ENCODE measurements at regions not wholly inside any gene's neighbourhood (a gene's known extent, or its start where the extent isn't known, plus 50 kb on each side); places are given as distances from the start of the nearest gene placed in this dataset.

- POLR2A ChIA-PET, result no interaction called here
- H3K27me3 ChIP-seq (ENCODE audit: control insufficient read depth, insufficient read depth, low read length), result no peaks in the 10 kb centered on the region
- no peak for TF ChIP-seq CTCF (IDR thresholded peaks at IDR 0.05; ENCODE audit: low read depth, low read length)
Observed at GRCh38 chr2:129296806-129297205, 682.7 kb upstream of the RAB6C start.

GRCh38 chr2:129297430-129297829, 682.0 kb upstream of the RAB6C start:
- POLR2A ChIA-PET, result no interaction called here
- no peak overlapping the region for H3K4me3 ChIP-seq (ENCODE audit: low read depth, low read length)
- H3K27me3 ChIP-seq (ENCODE audit: control insufficient read depth, insufficient read depth, low read length), result no peaks in the 10 kb centered on the region
- TF ChIP-seq CTCF (IDR thresholded peaks at IDR 0.05; ENCODE audit: low read depth, low read length), result no peak
- no peak overlapping the region for H3K27ac ChIP-seq (ENCODE audit: low read depth, low read length)
- peaks cover 29% of the 10 kb centered on the region for H3K9me3 ChIP-seq (ENCODE audit: control insufficient read depth, insufficient read depth, low read length)
- CTCF ChIA-PET, result no interaction called here
- DNase-seq (ENCODE audit: low read depth, low spot score), result no peak

More at GRCh38 chr2:129296806-129297205, 682.7 kb upstream of the RAB6C start:
- Histone ChIP-seq H3K4me3 (ENCODE audit: low read depth, low read length) (no peak overlapping the region), H3K9me3 (ENCODE audit: control insufficient read depth, insufficient read depth, low read length) (peaks cover 29% of the 10 kb centered on the region), H3K27ac (ENCODE audit: low read depth, low read length) (no peak overlapping the region)
- DNase-seq (ENCODE audit: low read depth, low spot score), result no peak
- CTCF ChIA-PET, result no interaction called here

- ChIA-PET POLR2A (no interaction called here), CTCF (no interaction called here)
- TF ChIP-seq CTCF (IDR thresholded peaks at IDR 0.05; ENCODE audit: low read depth, low read length), result no peak
- Histone ChIP-seq H3K27ac (ENCODE audit: low read depth, low read length) (no peak overlapping the region), H3K27me3 (ENCODE audit: control insufficient read depth, insufficient read depth, low read length) (no peaks in the 10 kb centered on the region), H3K4me3 (ENCODE audit: low read depth, low read length) (no peak overlapping the region), H3K9me3 (ENCODE audit: control insufficient read depth, insufficient read depth, low read length) (peaks cover 35% of the 10 kb centered on the region)
- no peak for DNase-seq (ENCODE audit: low read depth, low spot score)
Observed at GRCh38 chr2:129299338-129299737, 680.1 kb upstream of the RAB6C start.

- TF ChIP-seq CTCF (IDR thresholded peaks at IDR 0.05; ENCODE audit: low read depth, low read length), result no peak
- peaks cover 38% of the 10 kb centered on the region for H3K9me3 ChIP-seq (ENCODE audit: control insufficient read depth, insufficient read depth, low read length)
- H3K27ac ChIP-seq (ENCODE audit: low read depth, low read length), result no peak overlapping the region
- POLR2A ChIA-PET, result no interaction called here
- DNase-seq (ENCODE audit: low read depth, low spot score), result no peak
- H3K4me3 ChIP-seq (ENCODE audit: low read depth, low read length), result no peak overlapping the region
- CTCF ChIA-PET, result no interaction called here
- no peaks in the 10 kb centered on the region for H3K27me3 ChIP-seq (ENCODE audit: control insufficient read depth, insufficient read depth, low read length)
Observed at GRCh38 chr2:129299756-129300155, 679.7 kb upstream of the RAB6C start.

GRCh38 chr2:129300456-129300855, 679.0 kb upstream of the RAB6C start:
- POLR2A ChIA-PET, result no interaction called here
- no peak for TF ChIP-seq CTCF (IDR thresholded peaks at IDR 0.05; ENCODE audit: low read depth, low read length)
- Histone ChIP-seq H3K9me3 (ENCODE audit: control insufficient read depth, insufficient read depth, low read length) (peaks cover 38% of the 10 kb centered on the region), H3K4me3 (ENCODE audit: low read depth, low read length) (no peak overlapping the region), H3K27ac (ENCODE audit: low read depth, low read length) (no peak overlapping the region), H3K27me3 (ENCODE audit: control insufficient read depth, insufficient read depth, low read length) (no peaks in the 10 kb centered on the region)
- CTCF ChIA-PET, result no interaction called here
- DNase-seq (ENCODE audit: low read depth, low spot score), result no peak

Measured in AG04450 (cell line).